GM23338 (cell line): ENCODE measurements at regions not wholly inside any gene's neighbourhood (a gene's known extent, or its start where the extent isn't known, plus 50 kb on each side); places are given as distances from the start of the nearest gene placed in this dataset.

Source experiments
- ATAC-seq: fragments of 200-7000 bp; cut with Tn5 transposase; 3 replicates; pipeline ENCODE4 v1.9.1; 2020
- DNase-seq: peaks from one replicate; pipeline ENCODE4 v3.0.0-alpha.2; 2015; ENCODE audit warnings: low spot score
- H2AFZ ChIP-seq: fragments of 200-600 bp; sonication (generic); 2 replicates; pipeline ENCODE4 v1.8.0; 2016; ENCODE audit warnings: antibody characterized with exemption, mild to moderate bottlenecking, moderate library complexity
- H3F3A ChIP-seq: fragments of 200-600 bp; sonication (generic); replicated peaks from 2 replicates; pipeline ENCODE4 v1.8.0; 2017; ENCODE audit warnings: antibody characterized with exemption, mixed run types, low read depth
- H3K27ac ChIP-seq: fragments of 200-600 bp; sonication (generic); 2 replicates; pipeline ENCODE4 v1.6.1; 2016; ENCODE audit warnings: low read depth
- H3K27me3 ChIP-seq: fragments of 200-600 bp; sonication (generic); 2 replicates; pipeline ENCODE4 v1.8.0; 2016; ENCODE audit warnings: mild to moderate bottlenecking, mixed run types, moderate library complexity; ENCODE audit not compliant: insufficient read depth
- H3K36me3 ChIP-seq: fragments of 200-600 bp; sonication (generic); 2 replicates; pipeline ENCODE4 v1.8.0; 2016; ENCODE audit warnings: mild to moderate bottlenecking; ENCODE audit not compliant: insufficient read depth
- H3K4me1 ChIP-seq: fragments of 200-600 bp; sonication (generic); 2 replicates; pipeline ENCODE4 v1.8.0; 2016; ENCODE audit warnings: mild to moderate bottlenecking, moderate library complexity; ENCODE audit not compliant: insufficient read depth
- H3K4me2 ChIP-seq: fragments of 200-600 bp; sonication (generic); 2 replicates; pipeline ENCODE4 v1.7.1; 2017; ENCODE audit warnings: mixed run types
- H3K4me3 ChIP-seq: fragments of 200-600 bp; sonication (generic); 2 replicates; pipeline ENCODE4 v1.6.1; 2016; ENCODE audit warnings: mixed run types
- H3K79me2 ChIP-seq: fragments of 200-600 bp; sonication (generic); replicated peaks from 2 replicates; pipeline ENCODE4 v1.8.0; 2017; ENCODE audit warnings: mild to moderate bottlenecking; ENCODE audit not compliant: insufficient read depth
- H3K9me2 ChIP-seq: fragments of 200-600 bp; sonication (generic); 2 replicates; pipeline ENCODE4 v1.8.0; 2017; ENCODE audit not compliant: insufficient read depth
- H4K20me1 ChIP-seq: fragments of 200-600 bp; sonication (generic); replicated peaks from 2 replicates; pipeline ENCODE4 v1.8.0; 2017; ENCODE audit warnings: mild to moderate bottlenecking; ENCODE audit not compliant: insufficient read depth
- H3K27ac Mint-ChIP-seq: 2 replicates; pipeline ENCODE4 v1.8.0; 2020; ENCODE audit warnings: inconsistent platforms, mild to moderate bottlenecking, moderate library complexity, mixed read lengths
- H3K27me3 Mint-ChIP-seq: 3 replicates; pipeline ENCODE4 v1.8.0; 2022; ENCODE audit warnings: low read depth, mild to moderate bottlenecking, moderate library complexity, mixed read lengths, inconsistent platforms; ENCODE audit not compliant: insufficient read depth, poor library complexity
- H3K36me3 Mint-ChIP-seq: 3 replicates; pipeline ENCODE4 v1.8.0; 2021; ENCODE audit warnings: low read depth, mild to moderate bottlenecking, inconsistent platforms, moderate library complexity, mixed read lengths
- H3K4me1 Mint-ChIP-seq: 3 replicates; pipeline ENCODE4 v1.8.0; 2020; ENCODE audit warnings: mild to moderate bottlenecking, inconsistent platforms, mixed read lengths
- H3K4me3 Mint-ChIP-seq: 3 replicates; pipeline ENCODE4 v1.8.0; 2021; ENCODE audit warnings: moderate library complexity, mild to moderate bottlenecking, inconsistent platforms, mixed read lengths
- H3K9me3 Mint-ChIP-seq: 3 replicates; pipeline ENCODE4 v1.8.0; 2020; ENCODE audit warnings: moderate library complexity, mild to moderate bottlenecking, inconsistent platforms, mixed read lengths
- CREB1 ChIP-seq: fragments of 250-450 bp; sonication (Bioruptor Pico); IDR thresholded peaks from 2 replicates; pipeline ENCODE4 v1.5.0; 2020; ENCODE audit warnings: low read depth, mild to moderate bottlenecking, moderate library complexity
- CTCF ChIP-seq, 2 experiments: fragments of 200-600 bp in 1 of 2; sonication (generic) in 1 of 2; conservative IDR thresholded peaks; 2 replicates each; pipeline versions ENCODE4 v1.5.1 to v1.6.1; 2016 to 2017; ENCODE audit warnings: antibody characterized with exemption in 2 of 2, low read depth in 2 of 2, mild to moderate bottlenecking in 2 of 2, moderate library complexity in 1 of 2
- JUNB ChIP-seq: IDR thresholded peaks from one replicate; pipeline ENCODE4 v1.6.1; 2016; ENCODE audit warnings: antibody characterized with exemption; ENCODE audit not compliant: unreplicated experiment
- NANOG ChIP-seq: IDR thresholded peaks from 2 replicates; pipeline ENCODE4 v1.6.1; 2016; ENCODE audit warnings: antibody characterized with exemption, borderline replicate concordance
- POLR2AphosphoS5 ChIP-seq: IDR thresholded peaks from 2 replicates; pipeline ENCODE4 v1.6.1; 2016; ENCODE audit warnings: antibody characterized with exemption, low read depth
- REST ChIP-seq: IDR thresholded peaks from one replicate; pipeline ENCODE4 v1.6.1; 2018; ENCODE audit warnings: antibody characterized with exemption; ENCODE audit not compliant: unreplicated experiment
- STAT1 ChIP-seq: IDR thresholded peaks from one replicate; pipeline ENCODE4 v1.6.1; 2016; ENCODE audit warnings: antibody characterized with exemption; ENCODE audit not compliant: unreplicated experiment
- ZNF114 ChIP-seq: fragments of 250-450 bp; sonication (Bioruptor Pico); IDR thresholded peaks from 2 replicates; pipeline ENCODE4 v1.5.0; 2020; ENCODE audit warnings: mild to moderate bottlenecking, moderate library complexity
- ZNF331 ChIP-seq: fragments of 250-450 bp; sonication (Bioruptor Pico); IDR thresholded peaks from 2 replicates; pipeline ENCODE4 v1.5.0; 2020; ENCODE audit warnings: low read depth, mild to moderate bottlenecking, moderate library complexity
- ZNF462 ChIP-seq: fragments of 250-450 bp; sonication (Bioruptor Pico); IDR thresholded peaks from 2 replicates; pipeline ENCODE4 v1.5.0; 2020; ENCODE audit warnings: mild to moderate bottlenecking, moderate library complexity

GRCh38 chr9:115461280-115461679, 343.3 kb upstream of the TNC start:
- Histone ChIP-seq H3K27me3 (no peaks in the 10 kb centered on the region), H3K4me1 (peaks cover 17% of the 10 kb centered on the region), H3K4me3 (no peak overlapping the region), H3K27ac (no peak overlapping the region), H3K79me2 (no peaks in the 10 kb centered on the region; the same call in 1 of the 2 replicates), H3K36me3 (no peaks in the 10 kb centered on the region), H3K4me2 (no peak overlapping the region), H3F3A (no peaks in the 10 kb centered on the region), H4K20me1 (no peaks in the 10 kb centered on the region), H2AFZ (no peak overlapping the region), H3K9me2 (0 out of 2 replicates have a peak, but pooled peaks cover 4% of the 10 kb centered on the region)
- Mint-ChIP-seq H3K4me3 (no peak overlapping the region), H3K4me1 (peaks cover 12% of the 10 kb centered on the region), H3K27ac (no peak overlapping the region), H3K27me3 (peaks cover 2% of the 10 kb centered on the region), H3K9me3 (no peaks in the 10 kb centered on the region), H3K36me3 (no peaks in the 10 kb centered on the region)
- no peak for TF ChIP-seq NANOG
- no peak for ATAC-seq
- DNase-seq = no peak

DNA sequence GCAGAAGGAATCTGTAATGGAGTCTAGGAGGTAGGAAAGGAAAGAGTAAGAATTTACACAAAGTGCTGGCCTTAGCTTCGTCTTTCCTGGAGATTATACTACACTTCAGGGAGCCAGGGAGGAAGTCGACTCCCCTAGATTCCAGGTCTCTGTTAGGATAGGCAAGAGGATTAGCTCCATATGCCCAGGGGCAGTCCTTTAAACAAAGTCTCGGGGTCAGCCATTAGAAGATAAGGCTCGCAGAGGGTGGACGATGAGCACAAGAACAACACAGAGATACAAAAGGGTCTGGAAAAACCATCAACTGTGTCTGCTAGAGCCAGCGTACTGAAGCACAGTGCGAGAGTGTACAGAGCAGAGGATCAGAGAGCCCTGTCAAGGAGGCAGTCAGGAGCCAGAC, 344.7 kb upstream of the TNC start:
- H3F3A ChIP-seq = no peaks in the 10 kb centered on the region
- no peaks in the 10 kb centered on the region for H3K27me3 ChIP-seq
- peaks cover 23% of the 10 kb centered on the region for H3K4me1 ChIP-seq
- DNase-seq = no peak
- peaks cover 16% of the 10 kb centered on the region for H3K4me1 Mint-ChIP-seq
- H3K4me3 ChIP-seq = no peak overlapping the region
- H3K27ac Mint-ChIP-seq = no peak overlapping the region
- peaks cover 2% of the 10 kb centered on the region for H3K27me3 Mint-ChIP-seq
- TF ChIP-seq CTCF (conservative IDR thresholded peaks at IDR 0.05; ENCODE audit: low read depth in 2 of 2) = no peak
- no peak for TF ChIP-seq CREB1 (CRISPR knock-in tag)
- TF ChIP-seq ZNF331 = no peak
- TF ChIP-seq NANOG = no peak
- TF ChIP-seq ZNF462 (CRISPR knock-in tag) = no peak
- TF ChIP-seq REST = no peak
- TF ChIP-seq STAT1 = no peak
- no peak for TF ChIP-seq POLR2AphosphoS5
- TF ChIP-seq ZNF114 = no peak
- no peak for TF ChIP-seq JUNB
- H2AFZ ChIP-seq = peak overlapping the region; percentile 52; the same call in 1 of the 2 replicates
- no peak overlapping the region for H3K4me2 ChIP-seq
- H4K20me1 ChIP-seq = no peaks in the 10 kb centered on the region
- no peak overlapping the region for H3K27ac ChIP-seq
- no peak for ATAC-seq
- H3K9me3 Mint-ChIP-seq = peaks cover 1% of the 10 kb centered on the region; the same call in 1 of the 3 replicates
- H3K4me3 Mint-ChIP-seq = no peak overlapping the region
- no peaks in the 10 kb centered on the region for H3K36me3 ChIP-seq
- 0 out of 2 replicates have a peak, but pooled peaks cover 4% of the 10 kb centered on the region for H3K9me2 ChIP-seq
- H3K36me3 Mint-ChIP-seq = peaks cover 6% of the 10 kb centered on the region; the same call in 2 of the 3 replicates
- no peaks in the 10 kb centered on the region; the same call in 1 of the 2 replicates for H3K79me2 ChIP-seq
